Neural cell (in vitro differentiated cells): ENCODE measurements at regions not wholly inside any gene's neighbourhood (a gene's known extent, or its start where the extent isn't known, plus 50 kb on each side); places are given as distances from the start of the nearest gene placed in this dataset.

ENCODE experiments used
- H2AFZ ChIP-seq: fragments of 200-600, 300-800 bp; sonication (generic), shearing (Covaris generic); 2 replicates; pipeline ENCODE4 v1.6.0; 2014; ENCODE audit warnings: low read depth, mild to moderate bottlenecking, antibody characterized with exemption, low read length, moderate library complexity
- H3F3A ChIP-seq: fragments of 200-600 bp; shearing (Covaris generic); 2 replicates; pipeline ENCODE4 v1.6.1; 2016; ENCODE audit warnings: mild to moderate bottlenecking, moderate library complexity, mixed read lengths, antibody characterized with exemption, low read length; ENCODE audit not compliant: insufficient read depth, poor library complexity, severe bottlenecking
- H3K27ac ChIP-seq: fragments of 200-600, 300-800 bp; sonication (generic), shearing (Covaris generic); 2 replicates; pipeline ENCODE4 v1.5.1; 2014; ENCODE audit warnings: mild to moderate bottlenecking, low read length, moderate library complexity
- H3K27me3 ChIP-seq: fragments of 300-800, 200-600 bp; sonication (generic), shearing (Covaris generic); 2 replicates; pipeline ENCODE4 v1.6.0; 2014; ENCODE audit warnings: mild to moderate bottlenecking, low read depth, low read length, moderate library complexity; ENCODE audit not compliant: insufficient read depth
- H3K36me3 ChIP-seq: fragments of 300-800, 200-600 bp; sonication (generic), shearing (Covaris generic); 2 replicates; pipeline ENCODE4 v1.5.1; 2014; ENCODE audit warnings: mild to moderate bottlenecking, antibody characterized with exemption, low read length, moderate library complexity; ENCODE audit not compliant: insufficient read depth
- H3K4me2 ChIP-seq: fragments of 300-800, 200-600 bp; sonication (generic), shearing (Covaris generic); 2 replicates; pipeline ENCODE4 v1.6.0; 2014; ENCODE audit warnings: mild to moderate bottlenecking, low read length
- H3K4me3 ChIP-seq: fragments of 300-800, 200-600 bp; sonication (generic), shearing (Covaris generic); 2 replicates; pipeline ENCODE4 v1.5.1; 2014; ENCODE audit warnings: mild to moderate bottlenecking, low read length, moderate library complexity
- H3K79me2 ChIP-seq: fragments of 200-600 bp; shearing (Covaris generic); replicated peaks from 2 replicates; pipeline ENCODE4 v1.6.0; 2014; ENCODE audit warnings: mild to moderate bottlenecking, low read length, moderate library complexity; ENCODE audit not compliant: insufficient read depth
- H3K9ac ChIP-seq: fragments of 300-800, 200-600 bp; sonication (generic), shearing (Covaris generic); 2 replicates; pipeline ENCODE4 v1.6.1; 2016; ENCODE audit warnings: mild to moderate bottlenecking, low read length, mixed read lengths
- H3K9me2 ChIP-seq: fragments of 200-600 bp; shearing (Covaris generic); 2 replicates; pipeline ENCODE4 v1.6.1; 2016; ENCODE audit warnings: mild to moderate bottlenecking, low read length, mixed read lengths; ENCODE audit not compliant: insufficient read depth
- H3K9me3 ChIP-seq: fragments of 200-600, 300-800 bp; sonication (generic), shearing (Covaris generic); 2 replicates; pipeline ENCODE4 v1.6.1; 2016; ENCODE audit warnings: mild to moderate bottlenecking, mixed run types, low read length, moderate library complexity, mixed read lengths
- H4K20me1 ChIP-seq: fragments of 200-600 bp; shearing (Covaris generic); 2 replicates; pipeline ENCODE4 v1.6.1; 2016; ENCODE audit warnings: mild to moderate bottlenecking, mixed run types; ENCODE audit not compliant: insufficient read depth
- EP300 ChIP-seq: fragments of 450-650 bp; conservative IDR thresholded peaks from 2 replicates; pipeline ENCODE4 v1.6.1; 2014; ENCODE audit warnings: antibody characterized with exemption, mild to moderate bottlenecking, moderate library complexity; ENCODE audit not compliant: poor library complexity, severe bottlenecking
- EZH2 ChIP-seq: fragments of 200-600, 300-800 bp; shearing (Covaris generic), sonication (generic); IDR thresholded peaks from 2 replicates; pipeline ENCODE4 v1.6.1; 2014; ENCODE audit warnings: antibody characterized with exemption, low read length, borderline replicate concordance, mild to moderate bottlenecking; ENCODE audit not compliant: insufficient read depth, poor library complexity, severe bottlenecking
- MXI1 ChIP-seq: fragments of 450-650 bp; conservative IDR thresholded peaks from 2 replicates; pipeline ENCODE4 v1.6.1; 2014; ENCODE audit warnings: antibody characterized with exemption, mild to moderate bottlenecking; ENCODE audit not compliant: poor library complexity, severe bottlenecking
- POLR2AphosphoS5 ChIP-seq: IDR thresholded peaks from 2 replicates; pipeline ENCODE4 v1.6.1; 2012
- RAD21 ChIP-seq: fragments of 450-650 bp; conservative IDR thresholded peaks from 2 replicates; pipeline ENCODE4 v1.6.1; 2014; ENCODE audit warnings: antibody characterized with exemption, mild to moderate bottlenecking, moderate library complexity
- SMC3 ChIP-seq: fragments of 450-650 bp; conservative IDR thresholded peaks from 2 replicates; pipeline ENCODE4 v1.6.1; 2014; ENCODE audit warnings: antibody characterized with exemption, mild to moderate bottlenecking, moderate library complexity; ENCODE audit not compliant: poor library complexity
- TAF1 ChIP-seq: IDR thresholded peaks from 2 replicates; pipeline ENCODE4 v1.6.1; 2012; ENCODE audit warnings: low read depth
- TF ChIP-seq, protein P1 (sequence below): fragments of 450-650 bp; IDR thresholded peaks from 2 replicates; pipeline ENCODE4 v1.5.1; 2014; ENCODE audit warnings: antibody characterized with exemption, mild to moderate bottlenecking, moderate library complexity; ENCODE audit not compliant: poor library complexity, severe bottlenecking
- TF ChIP-seq, protein P2 (sequence below): IDR thresholded peaks from 2 replicates; pipeline ENCODE4 v1.6.1; 2012; ENCODE audit warnings: borderline replicate concordance

DNA sequence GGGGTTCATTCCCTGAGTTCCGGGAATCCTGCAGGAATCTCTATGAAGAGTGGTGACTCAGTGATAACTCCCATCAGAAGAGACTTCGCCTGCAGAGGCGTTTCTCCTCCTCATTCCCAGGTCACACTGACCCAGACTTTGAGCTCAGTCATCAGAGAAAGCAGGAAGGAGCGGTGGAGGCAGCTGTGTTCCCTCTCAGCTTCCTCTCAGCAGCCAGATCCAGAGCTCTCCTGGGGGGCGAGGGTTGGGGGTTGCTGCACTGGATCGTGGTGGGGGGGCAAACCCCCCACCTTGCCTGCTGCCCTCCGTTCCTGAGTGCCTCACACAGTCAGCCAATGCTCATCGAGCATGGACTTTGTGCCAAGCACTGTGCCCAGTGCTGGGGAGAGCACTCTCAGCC, 271.2 kb downstream of the CBLN1 start:
- Histone ChIP-seq H3K9ac (no peak overlapping the region), H3F3A (no peaks in the 10 kb centered on the region), H3K4me2 (no peak overlapping the region), H3K4me3 (no peak overlapping the region), H2AFZ (no peak overlapping the region), H3K9me2 (no peaks in the 10 kb centered on the region), H3K79me2 (no peaks in the 10 kb centered on the region), H3K27ac (no peak overlapping the region), H3K9me3 (no peaks in the 10 kb centered on the region), H4K20me1 (no peaks in the 10 kb centered on the region), H3K36me3 (no peaks in the 10 kb centered on the region), H3K27me3 (no peaks in the 10 kb centered on the region)
- no peak for TF ChIP-seq EZH2
- no peak for TF ChIP-seq EP300
- no peak for TF ChIP-seq SMC3
- TF ChIP-seq, protein P1, sequence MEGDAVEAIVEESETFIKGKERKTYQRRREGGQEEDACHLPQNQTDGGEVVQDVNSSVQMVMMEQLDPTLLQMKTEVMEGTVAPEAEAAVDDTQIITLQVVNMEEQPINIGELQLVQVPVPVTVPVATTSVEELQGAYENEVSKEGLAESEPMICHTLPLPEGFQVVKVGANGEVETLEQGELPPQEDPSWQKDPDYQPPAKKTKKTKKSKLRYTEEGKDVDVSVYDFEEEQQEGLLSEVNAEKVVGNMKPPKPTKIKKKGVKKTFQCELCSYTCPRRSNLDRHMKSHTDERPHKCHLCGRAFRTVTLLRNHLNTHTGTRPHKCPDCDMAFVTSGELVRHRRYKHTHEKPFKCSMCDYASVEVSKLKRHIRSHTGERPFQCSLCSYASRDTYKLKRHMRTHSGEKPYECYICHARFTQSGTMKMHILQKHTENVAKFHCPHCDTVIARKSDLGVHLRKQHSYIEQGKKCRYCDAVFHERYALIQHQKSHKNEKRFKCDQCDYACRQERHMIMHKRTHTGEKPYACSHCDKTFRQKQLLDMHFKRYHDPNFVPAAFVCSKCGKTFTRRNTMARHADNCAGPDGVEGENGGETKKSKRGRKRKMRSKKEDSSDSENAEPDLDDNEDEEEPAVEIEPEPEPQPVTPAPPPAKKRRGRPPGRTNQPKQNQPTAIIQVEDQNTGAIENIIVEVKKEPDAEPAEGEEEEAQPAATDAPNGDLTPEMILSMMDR = no peak
- TF ChIP-seq, protein P2, sequence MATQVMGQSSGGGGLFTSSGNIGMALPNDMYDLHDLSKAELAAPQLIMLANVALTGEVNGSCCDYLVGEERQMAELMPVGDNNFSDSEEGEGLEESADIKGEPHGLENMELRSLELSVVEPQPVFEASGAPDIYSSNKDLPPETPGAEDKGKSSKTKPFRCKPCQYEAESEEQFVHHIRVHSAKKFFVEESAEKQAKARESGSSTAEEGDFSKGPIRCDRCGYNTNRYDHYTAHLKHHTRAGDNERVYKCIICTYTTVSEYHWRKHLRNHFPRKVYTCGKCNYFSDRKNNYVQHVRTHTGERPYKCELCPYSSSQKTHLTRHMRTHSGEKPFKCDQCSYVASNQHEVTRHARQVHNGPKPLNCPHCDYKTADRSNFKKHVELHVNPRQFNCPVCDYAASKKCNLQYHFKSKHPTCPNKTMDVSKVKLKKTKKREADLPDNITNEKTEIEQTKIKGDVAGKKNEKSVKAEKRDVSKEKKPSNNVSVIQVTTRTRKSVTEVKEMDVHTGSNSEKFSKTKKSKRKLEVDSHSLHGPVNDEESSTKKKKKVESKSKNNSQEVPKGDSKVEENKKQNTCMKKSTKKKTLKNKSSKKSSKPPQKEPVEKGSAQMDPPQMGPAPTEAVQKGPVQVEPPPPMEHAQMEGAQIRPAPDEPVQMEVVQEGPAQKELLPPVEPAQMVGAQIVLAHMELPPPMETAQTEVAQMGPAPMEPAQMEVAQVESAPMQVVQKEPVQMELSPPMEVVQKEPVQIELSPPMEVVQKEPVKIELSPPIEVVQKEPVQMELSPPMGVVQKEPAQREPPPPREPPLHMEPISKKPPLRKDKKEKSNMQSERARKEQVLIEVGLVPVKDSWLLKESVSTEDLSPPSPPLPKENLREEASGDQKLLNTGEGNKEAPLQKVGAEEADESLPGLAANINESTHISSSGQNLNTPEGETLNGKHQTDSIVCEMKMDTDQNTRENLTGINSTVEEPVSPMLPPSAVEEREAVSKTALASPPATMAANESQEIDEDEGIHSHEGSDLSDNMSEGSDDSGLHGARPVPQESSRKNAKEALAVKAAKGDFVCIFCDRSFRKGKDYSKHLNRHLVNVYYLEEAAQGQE = no peak

DNA sequence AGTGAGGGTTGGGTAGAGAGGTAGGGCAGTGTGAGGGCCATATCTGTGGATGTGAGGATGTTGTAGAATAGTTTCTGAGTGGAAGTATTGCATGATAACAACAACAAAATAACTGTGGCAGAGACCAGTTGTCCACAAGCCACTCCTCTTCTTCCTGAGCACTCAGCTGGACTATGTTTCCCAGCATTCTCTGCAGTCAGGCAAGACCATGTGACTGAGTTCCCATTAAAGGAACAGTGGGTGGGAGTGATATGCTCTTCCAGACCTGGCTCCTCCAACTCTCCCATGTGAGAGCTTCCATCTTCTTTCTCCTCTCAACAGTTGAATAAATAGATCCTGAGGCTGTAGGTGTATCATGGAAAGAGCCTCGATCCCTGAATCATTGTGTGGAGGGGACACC, 272.4 kb downstream of the CBLN1 start:
- no peak overlapping the region for H3K4me3 ChIP-seq
- H2AFZ ChIP-seq = no peak overlapping the region
- H3K27ac ChIP-seq = no peak overlapping the region
- no peak overlapping the region for H3K4me2 ChIP-seq
- H3K9me3 ChIP-seq = no peaks in the 10 kb centered on the region
- no peaks in the 10 kb centered on the region for H4K20me1 ChIP-seq
- no peaks in the 10 kb centered on the region for H3K79me2 ChIP-seq
- TF ChIP-seq, protein P1 = no peak
- TF ChIP-seq EP300 (no peak), EZH2 (no peak), RAD21 (no peak), SMC3 (no peak), POLR2AphosphoS5 (no peak), MXI1 (no peak), TAF1 (no peak)
- TF ChIP-seq, protein P2 = no peak
- no peaks in the 10 kb centered on the region for H3K9me2 ChIP-seq
- H3F3A ChIP-seq = no peaks in the 10 kb centered on the region
- no peaks in the 10 kb centered on the region for H3K36me3 ChIP-seq
- no peak overlapping the region for H3K9ac ChIP-seq
- no peaks in the 10 kb centered on the region for H3K27me3 ChIP-seq
